ENCODE measurements at regions not wholly inside any gene's neighbourhood (a gene's known extent, or its start where the extent isn't known, plus 50 kb on each side); places are given as distances from the start of the nearest gene placed in this dataset.

GRCh38 chr2:209097168-209097567 is 326.7 kb upstream of the MAP2 start:
- TF ChIP-seq POLR2A (IDR thresholded peaks at IDR 0.05) = no peak
- no peak for TF ChIP-seq CTCF (IDR thresholded peaks at IDR 0.05)
- TF ChIP-seq EP300 (IDR thresholded peaks at IDR 0.05) = no peak
